ENCODE measurements at regions not wholly inside any gene's neighbourhood (a gene's known extent, or its start where the extent isn't known, plus 50 kb on each side); places are given as distances from the start of the nearest gene placed in this dataset.

GRCh38 chr6:79396625-79397024 lies 140.6 kb downstream of the LCA5 start:
- DNase-seq (ENCODE audit: low read depth): no peak
- H3K4me3 ChIP-seq (ENCODE audit: low read depth, low read length): no peak overlapping the region
- TF ChIP-seq, protein P1, sequence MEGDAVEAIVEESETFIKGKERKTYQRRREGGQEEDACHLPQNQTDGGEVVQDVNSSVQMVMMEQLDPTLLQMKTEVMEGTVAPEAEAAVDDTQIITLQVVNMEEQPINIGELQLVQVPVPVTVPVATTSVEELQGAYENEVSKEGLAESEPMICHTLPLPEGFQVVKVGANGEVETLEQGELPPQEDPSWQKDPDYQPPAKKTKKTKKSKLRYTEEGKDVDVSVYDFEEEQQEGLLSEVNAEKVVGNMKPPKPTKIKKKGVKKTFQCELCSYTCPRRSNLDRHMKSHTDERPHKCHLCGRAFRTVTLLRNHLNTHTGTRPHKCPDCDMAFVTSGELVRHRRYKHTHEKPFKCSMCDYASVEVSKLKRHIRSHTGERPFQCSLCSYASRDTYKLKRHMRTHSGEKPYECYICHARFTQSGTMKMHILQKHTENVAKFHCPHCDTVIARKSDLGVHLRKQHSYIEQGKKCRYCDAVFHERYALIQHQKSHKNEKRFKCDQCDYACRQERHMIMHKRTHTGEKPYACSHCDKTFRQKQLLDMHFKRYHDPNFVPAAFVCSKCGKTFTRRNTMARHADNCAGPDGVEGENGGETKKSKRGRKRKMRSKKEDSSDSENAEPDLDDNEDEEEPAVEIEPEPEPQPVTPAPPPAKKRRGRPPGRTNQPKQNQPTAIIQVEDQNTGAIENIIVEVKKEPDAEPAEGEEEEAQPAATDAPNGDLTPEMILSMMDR (IDR thresholded peaks at IDR 0.05; ENCODE audit: insufficient read depth, low read depth, low read length, missing control alignments): no peak

DNA sequence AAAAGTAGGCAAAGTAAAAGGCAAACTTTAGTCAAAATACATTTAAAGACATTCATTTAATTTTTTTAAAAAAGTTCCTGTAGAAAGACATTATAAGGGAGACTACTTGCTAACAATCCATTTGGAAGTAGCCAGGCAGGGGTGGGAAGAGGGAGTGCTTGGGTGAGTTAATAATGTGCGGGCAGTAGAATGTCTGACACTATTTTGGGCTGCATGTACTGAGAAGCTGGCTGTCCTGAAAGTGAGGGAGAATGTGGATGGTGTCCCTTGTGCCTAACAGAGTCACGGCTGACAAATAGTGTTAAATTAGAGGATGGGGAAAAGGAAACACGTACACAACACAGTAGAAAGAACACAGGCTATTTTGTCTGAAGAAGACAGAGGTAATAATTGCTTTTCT lies 142.5 kb downstream of the LCA5 start:
- no peak overlapping the region for H3K4me3 ChIP-seq (ENCODE audit: low read depth, low read length)
- DNase-seq (ENCODE audit: low read depth): no peak
- TF ChIP-seq, protein P1 (IDR thresholded peaks at IDR 0.05; ENCODE audit: insufficient read depth, low read depth, low read length, missing control alignments): no peak

DNA sequence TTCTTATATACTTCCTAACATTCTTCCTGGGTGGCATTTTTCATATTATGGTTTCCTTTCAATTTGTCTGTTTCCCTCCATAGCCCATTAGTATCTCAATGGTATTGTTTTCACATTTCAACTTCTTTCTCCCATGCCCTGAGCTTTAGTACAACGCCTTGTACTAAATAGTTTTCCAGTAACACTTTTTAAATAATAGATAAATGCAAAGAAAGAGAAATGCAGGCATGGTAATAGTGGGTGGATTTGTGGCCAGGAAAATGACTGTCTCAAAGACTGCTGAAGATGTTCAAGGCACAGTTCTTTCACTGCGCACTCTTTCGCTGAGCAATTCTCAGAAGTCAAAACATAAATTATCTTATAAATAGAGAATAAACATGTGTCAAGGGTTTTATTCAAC lies 145.1 kb downstream of the LCA5 start:
- TF ChIP-seq, protein P1 (IDR thresholded peaks at IDR 0.05; ENCODE audit: insufficient read depth, low read depth, low read length, missing control alignments): no peak
- no peak for DNase-seq (ENCODE audit: low read depth)
- no peak overlapping the region for H3K4me3 ChIP-seq (ENCODE audit: low read depth, low read length)

DNA sequence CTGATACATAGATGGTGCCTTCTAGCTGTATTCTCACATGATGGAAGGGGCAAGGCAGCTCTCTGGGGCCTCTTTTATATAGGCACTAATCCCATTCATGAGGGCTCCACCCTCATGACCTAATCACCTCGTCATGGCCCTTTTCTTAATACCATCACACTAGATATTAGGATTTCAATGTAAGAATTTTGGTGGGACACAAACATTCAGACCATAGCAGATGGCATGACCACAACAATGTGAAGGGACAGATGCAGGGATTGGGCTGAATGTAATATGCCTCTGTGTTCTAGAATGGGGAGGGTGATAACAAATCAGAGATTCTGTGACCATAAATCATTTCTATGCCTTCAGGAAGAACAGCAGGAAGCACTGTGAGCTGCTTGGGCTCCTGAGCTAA lies 145.8 kb downstream of the LCA5 start:
- no peak overlapping the region for H3K4me3 ChIP-seq (ENCODE audit: low read depth, low read length)
- no peak for DNase-seq (ENCODE audit: low read depth)
- TF ChIP-seq, protein P1 (IDR thresholded peaks at IDR 0.05; ENCODE audit: insufficient read depth, low read depth, low read length, missing control alignments): no peak

DNA sequence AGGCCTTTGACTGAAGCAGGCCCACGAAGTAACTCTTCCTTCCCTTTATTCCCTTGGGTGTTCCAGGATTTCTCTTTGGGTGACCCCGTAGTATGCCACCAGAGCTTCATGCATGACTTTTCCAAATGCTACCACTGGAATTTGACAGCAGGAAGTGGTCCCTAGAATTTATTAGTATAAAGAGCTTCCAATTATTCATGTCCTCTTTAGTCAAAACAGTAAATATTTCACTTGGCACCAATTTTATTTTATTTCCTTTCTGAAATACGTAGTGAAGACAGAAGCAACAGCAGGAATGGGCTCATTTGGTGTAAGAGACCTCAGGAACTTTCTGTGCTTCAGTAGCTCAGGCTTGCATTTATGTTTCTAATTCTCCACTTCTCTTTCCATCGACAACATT lies 151.3 kb downstream of the LCA5 start:
- no peak for DNase-seq (ENCODE audit: low read depth)
- TF ChIP-seq, protein P1 (IDR thresholded peaks at IDR 0.05; ENCODE audit: insufficient read depth, low read depth, low read length, missing control alignments): no peak
- no peak overlapping the region for H3K4me3 ChIP-seq (ENCODE audit: low read depth, low read length)

GRCh38 chr6:79385333-79385732 lies 150.9 kb upstream of the HMGN3 start:
- H3K4me3 ChIP-seq (ENCODE audit: low read depth, low read length): no peak overlapping the region
- DNase-seq (ENCODE audit: low read depth): no peak
- TF ChIP-seq, protein P1 (IDR thresholded peaks at IDR 0.05; ENCODE audit: insufficient read depth, low read depth, low read length, missing control alignments): no peak

GRCh38 chr6:79384845-79385244 lies 150.4 kb upstream of the HMGN3 start:
- DNase-seq (ENCODE audit: low read depth): no peak
- TF ChIP-seq, protein P1 (IDR thresholded peaks at IDR 0.05; ENCODE audit: insufficient read depth, low read depth, low read length, missing control alignments): no peak
- no peak overlapping the region for H3K4me3 ChIP-seq (ENCODE audit: low read depth, low read length)
